HEK293T (cell line): ENCODE measurements at regions not wholly inside any gene's neighbourhood (a gene's known extent, or its start where the extent isn't known, plus 50 kb on each side); places are given as distances from the start of the nearest gene placed in this dataset.

Source experiments
- CTCF ChIA-PET: fragments of 350-600 bp; formaldehyde crosslinking; extraction: SDS; loops from one replicate; lab custom pipeline; 2021; ENCODE audit warnings: antibody characterized with exemption, inconsistent platforms; lab: Yijun Ruan, JAX
- POLR2A ChIA-PET: fragments of 350-600 bp; formaldehyde crosslinking; extraction: SDS; loops from one replicate; lab custom pipeline; 2020; ENCODE audit warnings: antibody characterized with exemption, inconsistent platforms; lab: Yijun Ruan, JAX
- DNase-seq: peaks from one replicate; pipeline ENCODE4 v3.0.0; 2012; ENCODE audit warnings: mixed read lengths; ENCODE audit errors: extremely low spot score
- ARNT ChIP-seq: fragments of 450-650 bp; IDR thresholded peaks from 2 replicates; pipeline ENCODE4 v1.6.1; 2017; ENCODE audit warnings: mild to moderate bottlenecking
- BHLHE40 ChIP-seq: fragments of 450-650 bp; IDR thresholded peaks from 2 replicates; pipeline ENCODE4 v1.6.1; 2016; ENCODE audit warnings: mild to moderate bottlenecking, moderate library complexity, borderline replicate concordance
- CTBP1 ChIP-seq: fragments of 450-650 bp; IDR thresholded peaks from 2 replicates; pipeline ENCODE4 v1.6.1; 2016; ENCODE audit warnings: borderline replicate concordance
- ELF4 ChIP-seq: fragments of 450-650 bp; IDR thresholded peaks from 2 replicates; pipeline ENCODE4 v1.6.1; 2017; ENCODE audit warnings: antibody characterized with exemption
- FOXA1 ChIP-seq: fragments of 450-650 bp; IDR thresholded peaks from 2 replicates; pipeline ENCODE4 v1.6.1; 2016; ENCODE audit warnings: mild to moderate bottlenecking
- FOXK2 ChIP-seq: fragments of 450-650 bp; IDR thresholded peaks from 2 replicates; pipeline ENCODE4 v1.6.1; 2016; ENCODE audit warnings: mild to moderate bottlenecking
- FOXM1 ChIP-seq: fragments of 450-650 bp; IDR thresholded peaks from 2 replicates; pipeline ENCODE4 v1.6.1; 2017; ENCODE audit warnings: mild to moderate bottlenecking, borderline replicate concordance
- HDGF ChIP-seq: fragments of 450-650 bp; IDR thresholded peaks from 2 replicates; pipeline ENCODE4 v1.6.1; 2017; ENCODE audit warnings: antibody characterized with exemption, borderline replicate concordance
- L3MBTL2 ChIP-seq: fragments of 450-650 bp; conservative IDR thresholded peaks from 2 replicates; pipeline ENCODE4 v1.6.1; 2016; ENCODE audit warnings: mild to moderate bottlenecking
- LEF1 ChIP-seq: fragments of 450-650 bp; IDR thresholded peaks from 2 replicates; pipeline ENCODE4 v1.6.1; 2017; ENCODE audit warnings: mild to moderate bottlenecking, borderline replicate concordance
- NFRKB ChIP-seq: fragments of 450-650 bp; IDR thresholded peaks from 2 replicates; pipeline ENCODE4 v1.6.1; 2016; ENCODE audit warnings: mild to moderate bottlenecking, moderate library complexity
- SP1 ChIP-seq: fragments of 450-650 bp; IDR thresholded peaks from 2 replicates; pipeline ENCODE4 v1.6.1; 2017
- SUZ12 ChIP-seq: fragments of 450-650 bp; IDR thresholded peaks from 2 replicates; pipeline ENCODE4 v1.6.1; 2016; ENCODE audit warnings: mild to moderate bottlenecking
- TARDBP ChIP-seq: fragments of 450-650 bp; IDR thresholded peaks from 2 replicates; pipeline ENCODE4 v1.6.1; 2016
- ZNF384 ChIP-seq: fragments of 450-650 bp; IDR thresholded peaks from 2 replicates; pipeline ENCODE4 v1.6.1; 2016
- TF ChIP-seq, protein P1 (sequence below): fragments of 450-650 bp; IDR thresholded peaks from 2 replicates; pipeline ENCODE4 v1.6.1; 2016

DNA sequence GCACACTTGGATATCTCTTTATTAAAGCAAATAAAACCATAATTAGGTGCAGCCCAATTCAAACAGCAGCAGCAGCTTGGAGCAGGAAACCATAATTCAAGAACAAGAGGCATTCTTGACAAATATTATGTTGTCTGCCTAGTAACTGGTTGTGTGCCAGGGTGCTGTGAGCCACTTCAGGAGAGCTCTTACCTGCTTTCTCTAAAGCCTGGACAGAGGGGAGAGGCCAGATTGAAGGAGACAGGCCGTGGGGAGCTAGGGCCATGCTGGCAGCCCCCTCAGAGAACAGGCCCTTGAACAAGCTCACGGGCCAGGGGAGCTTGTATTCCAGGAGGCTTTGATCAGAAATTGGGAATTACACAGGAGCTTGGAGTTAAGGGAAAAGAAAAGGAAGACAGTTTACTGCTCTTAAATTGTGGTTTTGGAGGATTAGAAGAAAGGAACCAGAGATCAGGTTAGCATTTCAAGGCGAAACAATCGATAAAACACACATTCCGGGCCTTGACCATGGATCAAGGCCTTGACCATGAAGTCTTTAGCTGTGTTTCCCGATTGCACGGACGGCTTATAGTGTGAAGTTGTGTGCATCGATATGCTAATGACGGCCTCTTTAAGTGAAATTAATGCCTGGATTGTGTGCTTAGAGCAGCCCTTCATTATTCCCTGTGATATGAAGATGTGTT lies 69.8 kb upstream of the NKX2-2 start:
- no peak for DNase-seq
- TF ChIP-seq TARDBP (no peak), ELF4 (no peak), CTBP1 (no peak), ZNF384 (no peak), FOXM1 (no peak), NFRKB (no peak), SP1 (no peak), LEF1 (no peak), ARNT (no peak), SUZ12 (no peak), L3MBTL2 (no peak), HDGF (no peak), BHLHE40 (no peak), FOXA1 (no peak), FOXK2 (no peak)
- TF ChIP-seq, protein P1, sequence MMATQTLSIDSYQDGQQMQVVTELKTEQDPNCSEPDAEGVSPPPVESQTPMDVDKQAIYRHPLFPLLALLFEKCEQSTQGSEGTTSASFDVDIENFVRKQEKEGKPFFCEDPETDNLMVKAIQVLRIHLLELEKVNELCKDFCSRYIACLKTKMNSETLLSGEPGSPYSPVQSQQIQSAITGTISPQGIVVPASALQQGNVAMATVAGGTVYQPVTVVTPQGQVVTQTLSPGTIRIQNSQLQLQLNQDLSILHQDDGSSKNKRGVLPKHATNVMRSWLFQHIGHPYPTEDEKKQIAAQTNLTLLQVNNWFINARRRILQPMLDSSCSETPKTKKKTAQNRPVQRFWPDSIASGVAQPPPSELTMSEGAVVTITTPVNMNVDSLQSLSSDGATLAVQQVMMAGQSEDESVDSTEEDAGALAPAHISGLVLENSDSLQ: no peak
- POLR2A ChIA-PET: no interaction called here
- CTCF ChIA-PET: no interaction called here

DNA sequence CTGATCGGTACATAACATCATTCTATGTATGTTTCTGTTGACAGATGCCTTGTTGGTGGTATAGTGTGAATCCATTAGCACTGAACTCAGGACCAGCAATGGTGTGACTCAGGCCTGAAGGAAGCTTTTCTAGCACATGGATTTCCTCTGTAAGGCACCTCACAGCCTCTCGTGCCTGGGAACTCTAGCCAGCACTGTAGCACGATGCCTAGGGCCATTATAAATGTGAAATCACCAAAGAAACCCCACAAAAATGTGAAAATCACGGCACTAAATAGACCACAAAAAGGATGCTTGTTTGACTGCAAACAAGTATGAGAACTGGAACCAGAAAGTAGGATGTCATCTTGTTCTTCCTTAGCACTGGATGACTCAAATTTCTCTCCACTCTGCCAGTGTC lies 63.7 kb upstream of the NKX2-2 start:
- no peak for DNase-seq
- CTCF ChIA-PET: interaction anchor here (0.6 kb wide), 1 partner anchor 740 kb away, joined by 3 read pairs; no protein-coding TSS in a partner anchor
- TF ChIP-seq SUZ12 (no peak), FOXA1 (no peak), BHLHE40 (no peak), LEF1 (no peak), TARDBP (no peak), ARNT (no peak), FOXM1 (no peak), SP1 (no peak)
- TF ChIP-seq, protein P1: no peak
- POLR2A ChIA-PET: no interaction called here

DNA sequence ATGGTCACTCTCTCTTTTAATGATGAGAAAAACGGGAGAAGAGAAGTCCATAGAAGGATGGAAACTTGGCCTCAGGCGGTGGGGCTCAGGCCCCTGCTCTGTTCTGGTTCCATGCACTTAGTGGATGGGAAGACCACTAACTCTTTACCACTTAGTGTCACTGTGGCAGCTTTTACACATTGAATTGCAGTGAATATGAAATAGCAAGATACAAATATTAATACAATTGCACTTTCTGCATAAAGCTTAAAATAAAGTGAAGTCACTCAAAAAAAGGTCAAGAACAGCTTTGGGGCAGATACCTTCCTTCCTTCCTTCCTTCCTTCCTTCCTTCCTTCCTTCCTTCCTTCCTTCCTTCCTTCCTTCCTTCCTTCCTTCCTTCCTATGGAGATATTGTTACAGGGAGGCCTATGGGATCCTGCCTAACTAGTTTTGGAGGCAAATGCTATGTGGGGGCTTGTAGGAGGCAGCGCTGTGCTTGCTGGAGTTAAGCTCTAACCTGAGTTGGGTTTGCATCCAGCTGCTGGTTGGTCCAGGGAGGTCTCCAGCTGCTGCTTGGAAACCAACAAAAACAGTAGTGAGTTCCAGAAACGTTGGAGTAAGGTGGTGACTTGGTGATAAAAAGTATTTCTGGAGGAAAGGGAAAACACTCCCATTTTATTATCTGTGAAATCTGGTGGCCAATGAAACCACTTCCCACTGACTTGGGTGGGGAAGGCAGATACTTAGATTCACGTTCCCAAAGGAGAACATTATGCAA lies 62.3 kb upstream of the NKX2-2 start:
- CTCF ChIA-PET: no interaction called here
- DNase-seq: no peak
- TF ChIP-seq, protein P1: no peak
- POLR2A ChIA-PET: no interaction called here

GRCh38 chr20:21575167-21575566 lies 61.3 kb upstream of the NKX2-2 start:
- POLR2A ChIA-PET: no interaction called here
- no peak for TF ChIP-seq LEF1
- TF ChIP-seq ARNT: no peak
- TF ChIP-seq BHLHE40: no peak
- no peak for TF ChIP-seq FOXK2
- DNase-seq: no peak
- CTCF ChIA-PET: interaction anchor here (0.6 kb wide), 1 partner anchor 754 kb away, joined by 5 read pairs; no protein-coding TSS in a partner anchor

- ChIA-PET CTCF (interaction anchor here (0.6 kb wide), 2 partner anchors 340 to 753 kb away, joined by 5 to 9 read pairs; no protein-coding TSS in a partner anchor), POLR2A (no interaction called here)
- DNase-seq: no peak
- TF ChIP-seq SUZ12: no peak
These were observed 60.6 kb upstream of the NKX2-2 start for GRCh38 chr20:21574443-21574842.

- TF ChIP-seq HDGF: no peak
- no peak for TF ChIP-seq NFRKB
- no peak for TF ChIP-seq ARNT
- TF ChIP-seq FOXA1: no peak
- TF ChIP-seq ZNF384: no peak
- TF ChIP-seq TARDBP: no peak
- TF ChIP-seq ELF4: no peak
- TF ChIP-seq FOXK2: no peak
- TF ChIP-seq LEF1: no peak
- TF ChIP-seq L3MBTL2: no peak
- TF ChIP-seq BHLHE40: no peak
- ChIA-PET POLR2A (no interaction called here), CTCF (interaction anchor here (0.7 to 0.9 kb wide), 2 partner anchors 47 to 729 kb away, joined by 3 read pairs; no protein-coding TSS in a partner anchor)
- no peak for DNase-seq
These were observed 59.4 kb upstream of the NKX2-2 start for GRCh38 chr20:21573259-21573658.
